OCI-LY3 (cell line): ENCODE measurements at regions not wholly inside any gene's neighbourhood (a gene's known extent, or its start where the extent isn't known, plus 50 kb on each side); places are given as distances from the start of the nearest gene placed in this dataset.

Experiments
- EZH2phosphoT487 ChIP-seq: fragments of 200-600 bp; shearing (Covaris generic); IDR thresholded peaks from 2 replicates; pipeline ENCODE4 v1.6.1; 2018; ENCODE audit warnings: antibody characterized with exemption, mixed run types, low read depth
- TF ChIP-seq, protein P1 (sequence below): fragments of 200-600, 300-600 bp; sonication (generic); IDR thresholded peaks from 2 replicates; pipeline ENCODE4 v1.5.1; 2014; ENCODE audit warnings: antibody characterized with exemption, low read length, low read depth

DNA sequence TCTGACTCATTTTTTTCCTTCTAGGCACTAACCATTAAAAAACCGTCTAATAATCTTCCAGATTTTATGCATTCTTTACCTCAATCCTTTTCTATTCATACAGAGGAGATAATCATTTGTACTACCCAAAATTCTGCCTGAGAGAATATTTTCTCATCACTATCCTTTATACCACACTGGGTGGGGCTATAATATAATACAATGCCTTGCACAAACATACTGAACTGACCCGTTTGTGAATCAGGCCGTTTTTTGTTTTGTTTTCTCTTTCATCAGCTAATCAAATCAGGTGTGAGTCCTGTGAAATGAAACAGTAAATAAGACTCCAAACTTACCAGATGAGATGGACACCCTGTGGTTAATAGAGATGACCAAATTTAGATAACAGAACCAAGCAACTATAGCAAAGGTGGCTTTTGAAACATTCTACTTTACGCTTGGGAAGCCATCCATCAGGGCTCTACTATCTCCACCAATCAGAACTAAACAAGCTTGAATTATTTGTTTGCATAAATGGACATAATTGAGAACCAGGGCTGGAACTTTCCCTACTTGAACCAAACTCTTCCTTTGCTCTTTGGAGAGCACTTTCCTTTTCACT lies 573.0 kb downstream of the GABRG1 start:
- TF ChIP-seq EZH2phosphoT487: no peak
- TF ChIP-seq, protein P1, sequence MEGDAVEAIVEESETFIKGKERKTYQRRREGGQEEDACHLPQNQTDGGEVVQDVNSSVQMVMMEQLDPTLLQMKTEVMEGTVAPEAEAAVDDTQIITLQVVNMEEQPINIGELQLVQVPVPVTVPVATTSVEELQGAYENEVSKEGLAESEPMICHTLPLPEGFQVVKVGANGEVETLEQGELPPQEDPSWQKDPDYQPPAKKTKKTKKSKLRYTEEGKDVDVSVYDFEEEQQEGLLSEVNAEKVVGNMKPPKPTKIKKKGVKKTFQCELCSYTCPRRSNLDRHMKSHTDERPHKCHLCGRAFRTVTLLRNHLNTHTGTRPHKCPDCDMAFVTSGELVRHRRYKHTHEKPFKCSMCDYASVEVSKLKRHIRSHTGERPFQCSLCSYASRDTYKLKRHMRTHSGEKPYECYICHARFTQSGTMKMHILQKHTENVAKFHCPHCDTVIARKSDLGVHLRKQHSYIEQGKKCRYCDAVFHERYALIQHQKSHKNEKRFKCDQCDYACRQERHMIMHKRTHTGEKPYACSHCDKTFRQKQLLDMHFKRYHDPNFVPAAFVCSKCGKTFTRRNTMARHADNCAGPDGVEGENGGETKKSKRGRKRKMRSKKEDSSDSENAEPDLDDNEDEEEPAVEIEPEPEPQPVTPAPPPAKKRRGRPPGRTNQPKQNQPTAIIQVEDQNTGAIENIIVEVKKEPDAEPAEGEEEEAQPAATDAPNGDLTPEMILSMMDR: peak; percentile 38
